Right atrium auricular region (tissue), 2 donors: ENCODE measurements at regions not wholly inside any gene's neighbourhood (a gene's known extent, or its start where the extent isn't known, plus 50 kb on each side); places are given as distances from the start of the nearest gene placed in this dataset.

ENCODE experiments used
- DNase-seq: peaks from one replicate; pipeline ENCODE4 v3.0.0-alpha.2; 2019; ENCODE audit warnings: low spot score
- H3K27ac ChIP-seq, 2 donors: fragments of 200-600 bp; sonication (generic); 1 replicate in 1 of 2; 2 replicates in 1 of 2; pipeline ENCODE4 v1.5.1; 2016 to 2019
- H3K27me3 ChIP-seq, 2 donors: fragments of 200-600 bp; sonication (generic); one replicate each; pipeline versions ENCODE4 v1.5.1 to v1.6.0; 2017 to 2019
- H3K36me3 ChIP-seq: fragments of 200-600 bp; sonication (generic); one replicate; pipeline ENCODE4 v1.5.1; 2016
- H3K4me1 ChIP-seq, 2 donors: fragments of 200-600 bp; sonication (generic); one replicate each; pipeline versions ENCODE4 v1.5.1 to v1.6.0; 2017 to 2019
- H3K4me3 ChIP-seq, 2 donors: fragments of 200-600 bp; sonication (generic); 1 replicate in 1 of 2; 2 replicates in 1 of 2; pipeline ENCODE4 v1.5.1; 2017 to 2019; ENCODE audit warnings: mild to moderate bottlenecking in 1 of 2, moderate library complexity in 1 of 2
- H3K9me3 ChIP-seq, 2 donors: fragments of 200-600 bp; sonication (generic); one replicate each; pipeline ENCODE4 v1.5.1; 2019
- TF ChIP-seq, protein P1 (sequence below), 2 donors: fragments of 200-600 bp; sonication (generic); IDR thresholded peaks; one replicate each; pipeline ENCODE4 v1.5.1; 2019; ENCODE audit warnings: antibody characterized with exemption in 2 of 2

DNA sequence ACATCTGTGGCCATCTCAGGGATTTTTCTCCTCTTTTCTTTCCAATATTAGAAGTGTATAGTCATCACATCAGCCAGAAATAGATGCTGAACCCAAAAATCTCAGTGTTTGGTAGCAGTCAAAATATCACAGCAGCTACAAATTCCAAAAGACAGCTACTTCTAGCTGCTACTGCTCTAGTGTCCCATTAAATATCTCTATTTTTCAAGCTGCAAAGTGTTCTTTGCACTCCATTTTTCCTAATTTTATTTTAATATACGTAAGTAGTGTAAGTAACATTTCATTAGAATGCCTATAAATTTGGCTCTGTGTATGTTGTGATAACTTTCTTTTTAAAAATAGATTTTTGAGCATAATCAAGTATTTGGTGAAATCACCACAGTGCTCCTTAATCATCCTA lies 967.3 kb downstream of the BCL11A start:
- no peaks in the 10 kb centered on the region for H3K9me3 ChIP-seq
- TF ChIP-seq, protein P1, sequence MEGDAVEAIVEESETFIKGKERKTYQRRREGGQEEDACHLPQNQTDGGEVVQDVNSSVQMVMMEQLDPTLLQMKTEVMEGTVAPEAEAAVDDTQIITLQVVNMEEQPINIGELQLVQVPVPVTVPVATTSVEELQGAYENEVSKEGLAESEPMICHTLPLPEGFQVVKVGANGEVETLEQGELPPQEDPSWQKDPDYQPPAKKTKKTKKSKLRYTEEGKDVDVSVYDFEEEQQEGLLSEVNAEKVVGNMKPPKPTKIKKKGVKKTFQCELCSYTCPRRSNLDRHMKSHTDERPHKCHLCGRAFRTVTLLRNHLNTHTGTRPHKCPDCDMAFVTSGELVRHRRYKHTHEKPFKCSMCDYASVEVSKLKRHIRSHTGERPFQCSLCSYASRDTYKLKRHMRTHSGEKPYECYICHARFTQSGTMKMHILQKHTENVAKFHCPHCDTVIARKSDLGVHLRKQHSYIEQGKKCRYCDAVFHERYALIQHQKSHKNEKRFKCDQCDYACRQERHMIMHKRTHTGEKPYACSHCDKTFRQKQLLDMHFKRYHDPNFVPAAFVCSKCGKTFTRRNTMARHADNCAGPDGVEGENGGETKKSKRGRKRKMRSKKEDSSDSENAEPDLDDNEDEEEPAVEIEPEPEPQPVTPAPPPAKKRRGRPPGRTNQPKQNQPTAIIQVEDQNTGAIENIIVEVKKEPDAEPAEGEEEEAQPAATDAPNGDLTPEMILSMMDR (IDR thresholded peaks at IDR 0.05) = no peak
- no peaks in the 10 kb centered on the region for H3K4me1 ChIP-seq
- H3K27me3 ChIP-seq = no peaks in the 10 kb centered on the region
- DNase-seq = no peak
- no peak overlapping the region for H3K27ac ChIP-seq
- H3K36me3 ChIP-seq = no peaks in the 10 kb centered on the region
- H3K4me3 ChIP-seq = no peak overlapping the region

GRCh38 chr2:59585655-59586054 lies 967.8 kb downstream of the BCL11A start:
- no peaks in the 10 kb centered on the region for H3K27me3 ChIP-seq
- no peak for DNase-seq
- TF ChIP-seq, protein P1 (IDR thresholded peaks at IDR 0.05) = no peak
- H3K4me3 ChIP-seq = no peak overlapping the region
- no peaks in the 10 kb centered on the region for H3K4me1 ChIP-seq
- no peak overlapping the region for H3K27ac ChIP-seq
- H3K9me3 ChIP-seq = no peaks in the 10 kb centered on the region
- no peaks in the 10 kb centered on the region for H3K36me3 ChIP-seq

DNA sequence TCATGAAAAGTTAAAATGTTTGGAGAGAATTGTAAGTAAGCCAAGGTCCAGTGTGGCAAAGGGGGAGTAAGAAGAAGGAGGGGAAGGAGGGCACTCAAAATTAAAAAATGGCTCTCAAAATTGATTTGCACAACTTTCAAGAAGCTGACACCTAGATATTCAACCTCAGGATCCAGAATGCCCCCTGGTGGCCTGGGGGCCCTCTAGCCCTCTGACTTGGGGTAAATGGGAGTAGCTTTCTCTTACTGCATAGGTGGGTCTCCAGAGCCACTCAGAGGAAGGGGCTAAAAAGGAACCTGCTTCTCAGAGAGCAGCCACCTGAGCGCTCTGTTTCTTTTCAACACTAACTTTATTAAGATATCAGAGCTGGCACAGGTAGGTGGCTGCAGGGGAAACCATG lies 968.5 kb downstream of the BCL11A start:
- no peaks in the 10 kb centered on the region for H3K9me3 ChIP-seq
- no peaks in the 10 kb centered on the region for H3K4me1 ChIP-seq
- no peaks in the 10 kb centered on the region for H3K27me3 ChIP-seq
- no peaks in the 10 kb centered on the region for H3K36me3 ChIP-seq
- TF ChIP-seq, protein P1 (IDR thresholded peaks at IDR 0.05) = peak in 1 of 2 donors; percentile 14
- DNase-seq = no peak
- H3K4me3 ChIP-seq = no peak overlapping the region
- no peak overlapping the region for H3K27ac ChIP-seq

DNA sequence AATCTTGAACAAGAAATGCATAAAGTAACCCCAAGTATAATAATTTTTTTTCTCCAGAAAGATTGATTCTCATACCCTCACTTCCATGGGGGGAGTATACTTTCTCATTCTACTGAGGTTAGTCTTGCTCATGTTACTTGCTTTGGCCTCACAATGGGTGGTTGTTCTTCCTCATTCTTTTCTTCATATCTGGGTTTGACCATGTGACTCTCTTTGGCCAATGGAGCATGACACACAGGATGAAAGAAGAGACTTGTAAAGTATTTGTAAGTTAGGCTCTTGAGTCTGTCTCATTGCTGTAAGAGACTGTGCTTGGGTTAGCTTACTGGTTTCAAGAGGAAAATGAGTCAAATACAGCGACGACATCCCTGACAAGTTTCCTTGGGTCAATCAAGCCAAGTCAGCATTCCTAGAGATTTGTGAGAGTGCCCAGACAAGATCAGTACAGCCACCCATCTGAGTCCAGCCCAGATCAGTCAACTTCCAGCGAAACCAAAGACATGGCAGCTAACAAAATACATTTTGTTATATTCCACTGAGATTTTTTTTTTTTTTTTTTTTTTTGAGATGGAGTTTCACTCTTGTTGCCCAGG lies 970.2 kb downstream of the BCL11A start:
- DNase-seq = no peak
- H3K27ac ChIP-seq = no peak overlapping the region

DNA sequence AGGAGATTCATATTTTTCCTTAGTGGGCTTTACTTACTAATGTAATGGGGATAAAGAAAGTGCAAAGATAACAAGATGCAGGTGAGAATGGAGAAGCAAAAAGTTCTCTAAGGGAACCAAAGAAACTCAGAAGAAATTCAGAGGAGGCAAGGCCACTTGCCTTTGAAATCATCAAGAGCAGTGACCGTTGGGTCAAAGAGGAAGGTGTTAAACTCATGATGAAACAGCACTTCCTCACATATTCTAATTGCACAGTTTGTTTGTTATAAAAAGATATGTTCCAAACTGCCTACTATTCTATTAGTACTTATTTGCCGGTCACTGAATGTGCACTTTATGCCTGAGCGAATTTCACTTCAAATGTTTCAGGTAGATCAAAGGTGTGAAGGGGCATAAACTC lies 975.1 kb downstream of the BCL11A start:
- H3K27ac ChIP-seq = no peak overlapping the region
- TF ChIP-seq, protein P1 (IDR thresholded peaks at IDR 0.05) = no peak
- H3K27me3 ChIP-seq = no peaks in the 10 kb centered on the region
- DNase-seq = no peak
- H3K4me3 ChIP-seq = no peak overlapping the region
- no peaks in the 10 kb centered on the region for H3K9me3 ChIP-seq
- H3K36me3 ChIP-seq = no peaks in the 10 kb centered on the region
- H3K4me1 ChIP-seq = no peaks in the 10 kb centered on the region

More for the DNA sequence above, 970.2 kb downstream of the BCL11A start:
- Histone ChIP-seq H3K4me1 (no peaks in the 10 kb centered on the region), H3K9me3 (no peaks in the 10 kb centered on the region), H3K27me3 (no peaks in the 10 kb centered on the region), H3K36me3 (no peaks in the 10 kb centered on the region), H3K4me3 (no peak overlapping the region)
- TF ChIP-seq, protein P1 (IDR thresholded peaks at IDR 0.05) = no peak

DNA sequence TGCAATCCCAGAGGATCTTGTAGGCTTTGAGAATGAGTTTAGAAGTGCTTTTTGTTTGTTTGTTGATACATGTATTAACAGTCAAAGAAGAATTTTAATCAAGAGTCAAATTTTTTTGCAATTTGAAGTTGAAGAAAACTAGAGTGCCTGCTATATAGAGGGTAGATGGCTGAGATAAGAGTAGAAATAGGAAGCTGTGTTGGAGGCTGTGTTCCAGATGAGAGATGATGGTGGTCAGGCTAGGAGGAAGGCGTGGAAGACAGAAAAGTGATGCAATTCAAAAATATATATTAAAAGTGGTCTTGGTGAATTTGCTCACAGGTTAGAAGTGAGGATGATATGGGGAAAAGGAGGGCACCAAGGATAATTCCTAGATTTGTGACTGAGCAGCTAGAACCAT lies 978.3 kb downstream of the BCL11A start:
- TF ChIP-seq, protein P1 (IDR thresholded peaks at IDR 0.05) = no peak
- H3K36me3 ChIP-seq = no peaks in the 10 kb centered on the region
- no peak for DNase-seq
- no peaks in the 10 kb centered on the region for H3K9me3 ChIP-seq
- H3K4me3 ChIP-seq = no peak overlapping the region
- no peaks in the 10 kb centered on the region for H3K4me1 ChIP-seq
- H3K27me3 ChIP-seq = no peaks in the 10 kb centered on the region
- no peak overlapping the region for H3K27ac ChIP-seq
